Lung microvascular endothelial cell (primary cell): ENCODE measurements at regions not wholly inside any gene's neighbourhood (a gene's known extent, or its start where the extent isn't known, plus 50 kb on each side); places are given as distances from the start of the nearest gene placed in this dataset.
A peak's percentile ranks its signal among the peaks of the same experiment; 100 is the strongest.

Experiments
- DNase-seq, 2 donors: peaks; one replicate each; pipeline versions ENCODE4 v3.0.0 to v3.0.0-alpha.2; 2010; ENCODE audit warnings: low read depth in 2 of 2

GRCh38 chr3:25041871-25042584 is 386.0 kb upstream of the RARB start:
- DNase-seq, result no peak

GRCh38 chr3:25043177-25043576 is 384.9 kb upstream of the RARB start:
- no peak for DNase-seq

DNA sequence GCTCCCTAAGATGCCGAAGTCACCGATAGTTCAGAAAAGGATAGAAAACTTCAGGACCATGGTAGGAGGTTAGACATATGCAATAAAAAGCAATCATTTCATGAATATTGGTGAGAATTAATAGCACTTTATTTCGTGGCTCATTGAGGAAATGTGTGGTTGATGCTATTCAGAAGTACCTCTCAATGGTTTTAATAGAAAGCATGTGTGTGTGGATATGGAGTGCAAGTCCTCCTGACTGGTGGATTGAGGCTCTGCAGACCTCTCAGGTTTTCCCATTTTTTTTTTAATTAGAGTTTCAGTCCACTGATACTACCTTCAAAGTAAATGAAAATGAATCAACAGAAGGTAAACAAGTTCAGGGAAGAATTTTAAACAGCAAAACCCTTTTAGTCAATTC is 384.3 kb upstream of the RARB start:
- no peak for DNase-seq

DNA sequence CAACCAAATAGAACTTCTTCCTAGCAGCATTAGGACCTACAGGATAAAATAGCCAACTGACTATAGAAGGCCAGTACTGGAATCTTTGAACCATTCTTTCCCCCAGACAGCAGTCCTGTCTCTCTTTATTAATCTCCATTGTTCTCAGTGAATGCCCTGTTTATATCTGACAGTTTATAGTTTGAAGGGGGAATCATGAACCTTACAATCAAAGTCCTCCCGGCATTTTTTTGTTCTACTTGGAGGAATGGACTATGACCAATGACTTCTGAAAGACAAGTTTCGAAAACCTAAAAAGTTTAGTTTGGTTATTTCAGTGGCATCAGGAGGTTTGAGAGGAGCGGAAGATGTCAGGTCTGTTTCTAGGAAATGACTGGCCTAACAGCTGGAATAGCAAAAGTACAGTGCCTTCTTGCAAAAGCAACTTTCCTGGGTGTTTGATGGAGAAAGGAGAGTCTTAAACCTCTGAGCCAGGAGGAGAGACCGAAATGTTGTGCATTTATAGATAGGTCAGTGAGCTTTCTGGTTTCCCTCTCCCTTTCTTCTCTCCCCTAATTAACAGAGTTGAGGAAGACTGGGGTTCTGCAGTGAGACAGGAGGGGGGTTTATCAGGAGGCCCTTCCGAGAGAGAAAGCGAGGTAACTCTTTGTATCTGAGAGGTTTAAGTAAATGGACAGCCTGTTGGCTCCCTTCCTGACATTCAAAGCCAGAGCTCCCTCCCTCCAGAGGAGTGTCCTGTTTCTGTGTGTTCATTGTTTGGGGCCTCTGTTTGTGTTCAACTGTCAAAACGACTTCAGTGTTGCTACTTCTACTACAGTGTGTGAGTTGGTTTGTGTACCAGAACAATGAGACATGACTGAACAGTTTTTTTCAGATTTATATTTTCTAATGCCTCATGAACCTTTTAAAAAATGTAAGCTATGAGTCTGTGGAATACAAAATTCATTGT is 383.0 kb upstream of the RARB start:
- peak in 1 of 2 donors; percentile 6 for DNase-seq

DNA sequence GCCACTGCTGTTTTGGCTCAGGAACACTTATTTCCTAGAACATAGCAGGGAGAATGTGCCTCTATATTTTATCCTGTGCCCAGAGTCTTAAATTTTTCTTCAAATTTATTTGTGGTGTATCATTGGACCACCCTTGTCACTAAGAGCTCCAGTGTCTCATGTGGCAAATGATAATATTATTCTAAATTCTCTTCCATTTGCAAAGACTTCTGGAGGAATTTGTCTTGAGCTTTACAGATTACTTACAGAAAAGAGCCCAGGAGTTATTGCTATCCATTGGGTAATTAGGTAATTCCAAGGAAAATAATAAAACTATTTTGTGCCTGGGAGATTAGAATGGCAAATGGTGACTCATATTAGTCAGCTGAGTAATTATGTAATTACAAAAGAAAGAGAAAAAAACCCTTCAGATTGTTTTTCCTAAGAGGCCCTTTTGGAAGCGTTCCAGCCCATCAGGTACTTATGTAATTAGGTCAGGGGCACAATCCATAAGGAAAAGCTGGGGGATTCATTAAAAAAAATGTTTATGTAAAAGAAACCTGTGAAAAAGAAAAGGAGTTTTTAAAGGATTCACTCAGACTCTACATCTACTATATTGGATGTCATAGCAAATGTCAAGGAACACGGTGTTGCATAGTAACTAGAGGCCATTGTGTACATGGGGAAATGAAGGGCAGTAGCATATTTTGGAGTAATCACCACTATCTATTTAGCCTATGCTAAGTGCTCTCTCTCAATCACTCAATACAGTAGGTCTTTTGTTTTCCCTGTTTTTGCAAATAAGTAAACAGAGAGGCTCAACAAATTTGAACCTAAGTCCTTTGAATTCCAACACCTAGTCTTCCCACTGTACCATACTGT is 380.9 kb upstream of the RARB start:
- DNase-seq, result peak in 1 of 2 donors; percentile 17

DNA sequence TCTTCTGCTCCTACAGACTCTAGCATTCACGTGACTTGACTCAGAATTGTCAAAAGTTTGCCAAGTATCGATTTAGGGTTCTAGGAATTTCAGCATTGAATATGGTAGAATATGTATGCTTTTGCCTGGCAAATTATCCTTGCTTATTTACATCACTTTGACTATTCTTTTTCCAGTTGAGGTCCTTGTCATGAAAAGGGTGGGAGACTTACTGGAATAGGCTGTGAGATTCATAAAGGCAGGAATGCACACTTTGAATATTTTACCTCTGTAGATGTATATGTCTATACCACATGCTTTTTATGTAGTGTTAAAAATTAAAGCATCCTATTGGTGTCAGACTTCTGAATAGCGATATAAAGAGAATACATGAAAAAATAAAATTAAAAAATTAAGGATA is 378.8 kb upstream of the RARB start:
- no peak for DNase-seq

DNA sequence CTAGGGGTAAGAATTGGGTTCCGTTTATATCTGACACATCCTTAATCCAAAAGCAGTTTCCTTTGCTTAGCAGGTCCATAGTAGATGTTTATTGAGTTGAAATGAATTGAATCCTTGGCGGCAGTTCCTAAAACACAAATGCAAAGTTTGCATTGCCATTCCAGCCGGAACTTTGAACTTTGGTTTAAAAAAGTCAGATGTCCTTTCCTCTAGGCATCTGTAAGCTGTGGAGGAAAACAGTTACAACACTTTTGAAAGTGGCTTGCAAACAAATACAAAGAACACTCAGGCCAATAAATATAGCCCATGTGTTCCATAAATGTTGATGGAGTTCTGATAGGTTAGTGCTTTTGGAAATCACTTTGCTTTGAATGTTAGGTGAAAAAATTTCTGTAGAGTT is 374.7 kb upstream of the RARB start:
- DNase-seq, result no peak

DNA sequence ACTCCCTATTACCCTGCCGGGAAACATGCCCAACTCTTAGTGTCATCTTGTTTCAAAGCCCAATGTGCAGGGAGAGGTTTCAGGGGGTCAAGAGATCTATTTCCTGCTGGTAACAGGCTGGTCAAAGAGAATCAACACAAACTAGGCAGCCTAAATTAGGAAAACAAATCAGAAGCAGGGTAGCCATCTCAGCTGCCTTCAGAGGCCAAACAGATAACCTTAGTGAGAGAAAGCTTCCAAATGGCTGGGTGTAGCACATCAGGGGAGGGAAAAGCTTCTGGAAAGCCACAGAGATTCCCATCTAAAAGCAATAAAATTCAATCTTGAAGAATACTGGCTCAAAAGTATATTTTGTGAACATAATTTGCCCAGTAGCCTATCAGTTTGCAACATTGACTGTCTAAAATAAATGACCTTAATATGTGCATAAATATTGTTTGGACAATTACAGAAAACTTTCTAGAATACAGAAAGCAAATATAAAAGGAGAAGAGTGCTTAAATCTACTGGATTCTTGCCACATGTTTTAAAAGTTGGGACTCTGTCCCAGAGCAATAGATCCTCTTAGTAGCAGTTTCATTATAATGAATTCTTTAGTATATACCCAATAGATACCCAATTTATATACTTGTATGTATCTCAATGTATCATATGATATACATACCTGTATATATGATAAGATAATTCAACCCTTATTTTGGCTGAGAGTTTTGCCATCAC is 371.9 kb upstream of the RARB start:
- DNase-seq, result no peak

DNA sequence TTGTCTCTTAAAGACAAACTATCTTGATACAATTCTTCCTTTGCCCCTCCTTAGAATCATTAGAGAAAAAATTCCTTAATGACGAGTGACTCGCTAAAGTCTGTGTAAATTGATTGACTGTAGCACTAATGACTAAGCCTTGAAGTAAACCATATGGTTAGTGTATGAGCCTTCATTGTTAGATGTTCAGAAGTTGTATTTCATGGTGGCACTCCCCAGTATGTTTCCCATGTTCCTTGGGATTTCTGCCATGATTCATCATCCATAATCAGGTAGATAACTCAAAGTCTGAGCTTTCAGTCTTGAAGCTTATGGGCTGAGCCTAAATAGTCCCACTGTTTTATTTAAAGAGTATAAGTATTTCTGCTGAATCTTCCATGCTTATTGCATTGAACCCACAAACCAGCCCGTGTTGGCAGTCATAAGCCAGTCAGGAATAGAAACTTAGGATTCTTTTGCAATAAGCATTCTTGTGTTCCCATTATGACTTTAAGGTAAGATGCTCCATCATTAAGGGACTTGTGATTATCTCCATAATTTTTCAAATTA is 371.2 kb upstream of the RARB start:
- DNase-seq, result no peak

DNA sequence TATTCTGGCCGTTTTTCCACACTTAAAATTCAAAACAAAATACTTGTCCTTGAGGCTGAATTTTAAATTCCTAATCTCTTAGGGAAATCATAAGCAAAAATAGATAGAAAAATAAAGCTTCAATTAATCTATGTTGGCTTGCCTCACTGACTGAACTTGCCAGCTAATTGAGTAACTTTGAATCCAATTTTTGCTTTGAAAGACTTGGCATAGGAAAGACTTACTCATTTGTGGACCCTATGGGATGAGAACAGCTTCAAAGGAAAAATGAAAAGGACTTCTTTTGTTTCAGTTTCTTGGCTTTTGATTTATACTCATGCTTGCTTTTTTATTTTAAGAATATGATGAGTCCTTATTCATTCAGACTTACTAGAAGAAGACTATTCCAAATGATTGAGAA is 370.7 kb upstream of the RARB start:
- no peak for DNase-seq

GRCh38 chr3:25064681-25065080 is 363.4 kb upstream of the RARB start:
- no peak for DNase-seq

DNA sequence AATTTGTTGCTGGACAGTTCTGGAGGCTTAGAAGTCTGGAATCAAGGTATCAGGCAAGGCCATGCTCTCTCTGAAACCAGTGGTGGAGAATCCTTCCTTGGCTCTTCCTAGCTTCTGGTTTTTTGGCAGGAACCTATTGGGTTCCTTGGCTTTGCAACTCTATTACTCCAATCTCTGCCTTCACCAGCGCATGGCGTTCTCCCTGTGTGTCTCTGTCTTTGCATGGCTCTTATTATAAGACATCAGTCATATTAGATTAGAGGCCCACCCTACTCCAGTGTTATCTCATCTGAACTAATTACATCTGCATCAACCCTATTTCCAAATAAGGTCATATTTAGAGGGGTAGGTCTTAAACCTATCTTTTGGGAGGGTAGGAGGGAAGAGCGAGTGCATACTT is 358.1 kb upstream of the RARB start:
- DNase-seq, result no peak

GRCh38 chr3:25071846-25072245 is 356.2 kb upstream of the RARB start:
- no peak for DNase-seq

DNA sequence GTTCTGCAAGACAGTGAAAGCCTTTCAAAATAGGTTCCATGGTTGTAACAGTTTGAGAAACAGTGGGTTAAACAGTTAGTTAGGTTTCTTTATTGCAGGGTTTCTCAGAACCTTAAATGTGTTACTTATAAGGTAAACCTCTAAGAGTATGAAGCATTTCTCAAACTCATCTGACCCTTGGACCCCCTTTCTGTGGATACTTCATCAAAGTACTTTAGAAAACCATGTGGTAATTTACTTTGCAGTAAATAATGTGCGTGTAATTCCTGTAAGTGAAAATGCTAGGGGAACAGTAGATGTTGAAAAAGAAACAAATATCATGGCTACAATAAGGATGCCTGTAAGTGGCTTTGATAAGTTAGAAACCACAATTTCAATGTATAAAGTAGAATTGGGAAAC is 354.6 kb upstream of the RARB start:
- DNase-seq, result no peak

DNA sequence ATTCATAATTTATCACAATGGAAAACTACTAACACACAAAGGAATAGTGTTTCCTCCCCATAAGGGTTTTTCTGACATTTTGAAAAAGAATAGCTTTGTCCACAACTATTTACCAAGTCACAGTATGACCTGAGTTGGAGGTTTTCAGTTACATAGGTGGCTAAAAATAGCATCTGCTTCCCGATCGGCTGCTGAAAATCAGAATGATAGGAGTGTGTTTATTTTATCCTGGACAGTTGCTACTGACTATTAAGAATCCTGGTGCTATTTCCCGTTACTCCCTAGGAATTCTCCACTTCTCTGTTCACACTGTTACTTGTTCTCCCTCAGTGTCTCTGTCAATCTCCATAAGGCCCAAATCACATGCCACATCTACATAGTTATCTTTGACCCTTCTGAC is 353.9 kb upstream of the RARB start:
- DNase-seq, result no peak

DNA sequence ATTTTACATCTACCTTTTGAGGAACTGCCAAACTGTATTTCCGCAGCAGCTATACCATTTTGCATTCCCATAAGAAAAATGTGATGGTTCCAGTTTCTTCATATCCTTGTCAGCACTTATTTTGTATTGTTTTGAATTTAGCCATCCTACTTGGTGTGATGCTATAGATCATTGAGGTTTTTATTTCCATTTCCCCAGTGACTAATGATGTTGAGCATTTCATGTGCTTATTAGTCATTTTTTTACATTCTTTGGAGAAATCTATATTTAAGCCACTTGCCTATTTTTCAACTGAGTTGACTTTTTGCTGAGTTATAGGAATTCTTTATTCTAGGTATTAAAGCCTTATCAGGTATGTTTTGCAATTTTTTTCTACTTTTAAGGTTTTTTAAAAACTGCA is 347.6 kb upstream of the RARB start:
- no peak for DNase-seq

GRCh38 chr3:25084016-25084415 is 344.0 kb upstream of the RARB start:
- DNase-seq, result peak in 1 of 2 donors; percentile 1

GRCh38 chr3:25086721-25087120 is 341.3 kb upstream of the RARB start:
- no peak for DNase-seq

- no peak for DNase-seq
Measured at GRCh38 chr3:25088284-25088683, 339.8 kb upstream of the RARB start.

- no peak for DNase-seq
Measured at GRCh38 chr3:25090698-25091453, 337.2 kb upstream of the RARB start.
